Stimulated activated CD8-positive, alpha-beta memory T cell treated with anti-CD3 and anti-CD28 coated beads, Interleukin-4, amount 100 ng/mL, for 24 hours (primary cell): ENCODE measurements at regions not wholly inside any gene's neighbourhood (a gene's known extent, or its start where the extent isn't known, plus 50 kb on each side); places are given as distances from the start of the nearest gene placed in this dataset.

Experiments used
- DNase-seq: peaks from one replicate; pipeline ENCODE4 v3.0.0-alpha.2; 2020; ENCODE audit warnings: low read depth

- no peak for DNase-seq
Measured at GRCh38 chr16:51971184-51971583, 575.8 kb downstream of the TOX3 start.

GRCh38 chr16:51968749-51969148 lies 578.2 kb downstream of the TOX3 start:
- no peak for DNase-seq

GRCh38 chr16:51967646-51968045 lies 579.3 kb downstream of the TOX3 start:
- no peak for DNase-seq

GRCh38 chr16:51960931-51961330 lies 586.0 kb downstream of the TOX3 start:
- DNase-seq, result no peak

GRCh38 chr16:51953286-51953985 lies 593.5 kb downstream of the TOX3 start:
- DNase-seq, result no peak

- no peak for DNase-seq
Measured at GRCh38 chr16:51952500-51952899, 594.4 kb downstream of the TOX3 start.

GRCh38 chr16:51951668-51952298 lies 595.2 kb downstream of the TOX3 start:
- no peak for DNase-seq

- DNase-seq, result no peak
Measured at GRCh38 chr16:51950118-51950780, 596.7 kb downstream of the TOX3 start.

- DNase-seq, result no peak
Measured at GRCh38 chr16:51949282-51949681, 597.7 kb downstream of the TOX3 start.

- DNase-seq, result no peak
Measured at GRCh38 chr16:51941412-51941811, 605.5 kb downstream of the TOX3 start.

- no peak for DNase-seq
Measured at GRCh38 chr16:51940183-51940582, 606.8 kb downstream of the TOX3 start.

GRCh38 chr16:51939378-51939871 lies 607.5 kb downstream of the TOX3 start:
- no peak for DNase-seq

- DNase-seq, result no peak
Measured at GRCh38 chr16:51938861-51939260, 608.1 kb downstream of the TOX3 start.

GRCh38 chr16:51937771-51938170 lies 609.2 kb downstream of the TOX3 start:
- no peak for DNase-seq

GRCh38 chr16:51936846-51937245 lies 610.1 kb downstream of the TOX3 start:
- DNase-seq, result no peak

- DNase-seq, result no peak
Measured at GRCh38 chr16:51932317-51932716, 614.6 kb downstream of the TOX3 start.

- no peak for DNase-seq
Measured at GRCh38 chr16:51931653-51932052, 615.3 kb downstream of the TOX3 start.

GRCh38 chr16:51924744-51925143 lies 622.2 kb downstream of the TOX3 start:
- no peak for DNase-seq

GRCh38 chr16:51922476-51922875 lies 624.5 kb downstream of the TOX3 start:
- no peak for DNase-seq

- no peak for DNase-seq
Measured at GRCh38 chr16:51919736-51920135, 627.2 kb downstream of the TOX3 start.

GRCh38 chr16:51916814-51917213 lies 630.1 kb downstream of the TOX3 start:
- DNase-seq, result no peak

GRCh38 chr16:51916231-51916630 lies 630.7 kb downstream of the TOX3 start:
- DNase-seq, result no peak

GRCh38 chr16:51907680-51908079 lies 639.3 kb downstream of the TOX3 start:
- DNase-seq, result no peak
